Esophagus squamous epithelium (tissue), 4 donors: ENCODE measurements at regions not wholly inside any gene's neighbourhood (a gene's known extent, or its start where the extent isn't known, plus 50 kb on each side); places are given as distances from the start of the nearest gene placed in this dataset.

Experiments used
- CTCF ChIP-seq, 6 experiments: fragments of 450-650 bp in 4 of 6; fragments of 200-600 bp in 2 of 6; sonication (generic) in 2 of 6; IDR thresholded peaks; one replicate each; pipeline ENCODE4 v1.5.1; 2016 to 2019; ENCODE audit warnings: antibody characterized with exemption in 6 of 6, mild to moderate bottlenecking in 4 of 6, moderate library complexity in 4 of 6
- POLR2A ChIP-seq, 4 donors: fragments of 450-650 bp; IDR thresholded peaks; one replicate each; pipeline ENCODE4 v1.6.1; 2017; ENCODE audit warnings: antibody characterized with exemption in 4 of 4, mild to moderate bottlenecking in 4 of 4, moderate library complexity in 3 of 4

DNA sequence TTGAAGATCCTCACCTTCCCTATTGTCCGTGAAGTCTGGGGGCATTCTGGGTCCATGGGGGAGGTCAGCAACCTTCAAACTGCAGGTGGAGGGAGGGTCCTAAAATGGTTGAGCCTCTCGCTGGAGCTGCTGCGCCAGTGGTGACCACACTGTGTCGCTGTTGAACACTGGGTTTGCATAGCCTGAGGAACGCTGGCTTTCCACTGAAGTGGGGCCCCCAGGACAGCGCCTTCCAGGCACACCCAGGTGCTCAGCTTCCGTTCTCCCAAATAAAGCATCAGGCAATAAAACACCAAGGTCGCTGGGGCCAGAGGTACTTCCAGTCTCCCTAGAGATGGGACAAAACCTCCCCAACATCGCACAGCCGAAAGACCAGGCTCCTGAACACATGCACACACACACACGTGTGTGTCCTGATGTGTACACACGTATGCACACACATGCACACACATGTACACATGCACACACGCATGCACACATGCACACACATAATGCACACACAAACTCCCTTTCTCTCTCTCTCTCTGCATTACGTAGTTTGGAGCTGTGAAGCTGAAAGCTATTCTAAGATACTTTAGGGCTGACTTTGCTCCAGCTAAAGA is 120.6 kb downstream of the IRF8 start:
- no peak for TF ChIP-seq POLR2A (IDR thresholded peaks at IDR 0.05)
- TF ChIP-seq CTCF (IDR thresholded peaks at IDR 0.05), result peak in 1 of 6 experiments; percentile 4
